Inflammatory macrophage (primary cell): ENCODE measurements at regions not wholly inside any gene's neighbourhood (a gene's known extent, or its start where the extent isn't known, plus 50 kb on each side); places are given as distances from the start of the nearest gene placed in this dataset.
"Not testable (repeated sequence)": the region's sequence is repeated elsewhere in the genome, so short reads cannot be mapped to it uniquely, and the experiment has no call there.

Experiments used
- DNase-seq, 2 donors: peaks; one replicate each; pipeline ENCODE4 v3.0.0-alpha.2; 2020 to 2022

- no peak for DNase-seq
These were observed 100.9 kb downstream of the CD83 start for GRCh38 chr6:14218519-14218800.

GRCh38 chr6:14221564-14222279 lies 104.2 kb downstream of the CD83 start:
- no peak for DNase-seq

GRCh38 chr6:14222956-14223355 lies 105.4 kb downstream of the CD83 start:
- DNase-seq = no peak

DNA sequence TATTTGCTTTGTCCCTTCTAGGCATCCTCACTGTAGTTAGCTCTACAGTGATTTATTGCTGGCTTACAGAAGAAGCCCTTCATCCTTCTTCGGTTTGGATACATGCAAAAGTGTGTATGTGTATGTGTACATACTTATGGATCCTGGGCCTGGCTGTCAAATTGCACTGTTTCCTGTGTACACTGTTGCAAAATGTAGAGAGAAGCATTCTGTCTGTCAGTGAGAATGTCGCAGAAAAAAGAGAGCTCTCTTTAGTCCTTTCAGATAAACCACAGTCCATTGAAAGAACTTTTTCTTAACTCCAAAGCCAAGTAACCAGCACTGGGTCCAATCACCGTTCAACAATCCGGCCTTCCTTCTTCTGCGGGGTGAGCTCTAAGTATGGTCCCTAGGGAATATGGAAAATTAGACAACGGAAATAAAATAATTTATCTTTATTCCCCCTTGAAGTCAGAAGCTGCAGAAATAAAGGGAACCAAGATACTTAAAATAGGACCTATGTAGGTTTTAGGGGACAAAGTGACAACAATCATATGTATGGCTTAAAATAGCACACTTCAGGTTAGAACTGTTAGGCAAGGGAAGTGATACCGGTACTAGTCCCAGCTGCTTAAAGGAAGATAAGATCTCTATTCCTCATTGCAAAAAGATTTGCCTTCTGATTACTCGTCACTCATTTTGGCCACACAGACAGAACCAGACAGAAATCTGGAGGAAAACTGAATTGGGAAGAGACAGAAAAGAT lies 107.0 kb downstream of the CD83 start:
- no peak for DNase-seq

- DNase-seq = no peak
These were observed 108.6 kb downstream of the CD83 start for GRCh38 chr6:14226051-14226660.

GRCh38 chr6:14228571-14228970 lies 111.0 kb downstream of the CD83 start:
- no peak for DNase-seq

DNA sequence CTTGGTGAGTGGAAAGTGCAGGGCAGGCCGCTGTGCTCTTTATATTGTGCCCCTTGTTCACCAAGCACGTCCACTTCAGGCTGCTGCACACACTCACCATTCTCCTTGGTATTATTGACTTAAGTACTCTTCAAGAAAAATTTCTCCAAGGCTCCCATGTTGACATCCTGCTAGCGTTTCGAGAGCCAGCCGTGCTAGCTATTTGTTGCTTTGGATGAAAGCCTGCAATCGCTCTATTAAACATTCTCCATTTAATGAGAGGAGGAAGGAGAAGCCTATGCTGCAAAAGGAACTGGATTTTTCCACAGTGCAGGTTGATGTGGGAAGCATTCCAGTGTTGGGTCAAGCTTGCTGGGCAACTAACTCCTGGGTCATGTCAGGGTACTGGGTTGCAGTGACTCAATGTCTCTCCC lies 113.5 kb downstream of the CD83 start:
- DNase-seq = no peak

GRCh38 chr6:14231501-14232280 lies 114.1 kb downstream of the CD83 start:
- DNase-seq = no peak

- DNase-seq = no peak
These were observed 115.3 kb downstream of the CD83 start for GRCh38 chr6:14232889-14233288.

DNA sequence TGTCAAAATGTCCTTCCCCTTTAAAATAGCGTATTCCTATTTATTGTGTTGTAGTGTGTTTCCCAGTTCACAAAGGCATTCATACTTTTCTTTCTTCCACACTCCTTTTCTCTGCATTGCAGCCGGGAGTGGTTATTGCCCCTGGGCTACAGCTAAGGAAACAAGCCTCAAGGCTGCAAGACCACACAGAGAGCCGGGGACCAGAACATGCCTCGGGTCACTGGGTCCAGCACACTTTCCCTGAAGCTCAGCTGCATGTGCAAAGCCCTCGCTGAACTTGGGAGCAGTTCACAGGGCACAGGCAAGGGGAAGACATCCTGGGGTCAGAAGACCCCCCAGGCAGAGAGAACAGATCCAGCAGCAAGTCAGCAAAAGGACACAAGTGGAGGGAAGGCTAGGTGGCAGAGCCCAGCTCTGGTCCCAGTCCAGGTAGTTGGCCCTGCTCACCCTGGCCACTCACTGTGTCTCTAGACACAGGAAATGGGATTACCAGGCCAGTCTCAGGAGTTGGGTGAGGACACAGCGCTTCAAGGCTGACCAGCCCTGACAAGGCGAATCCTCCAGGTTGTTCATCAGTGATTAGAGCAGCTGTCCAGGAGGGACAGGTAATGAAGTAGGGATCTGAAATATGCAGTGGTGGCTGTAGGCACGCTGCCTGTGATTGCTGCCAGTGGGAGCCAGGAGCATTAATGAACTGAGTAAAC lies 118.2 kb downstream of the CD83 start:
- no peak for DNase-seq

DNA sequence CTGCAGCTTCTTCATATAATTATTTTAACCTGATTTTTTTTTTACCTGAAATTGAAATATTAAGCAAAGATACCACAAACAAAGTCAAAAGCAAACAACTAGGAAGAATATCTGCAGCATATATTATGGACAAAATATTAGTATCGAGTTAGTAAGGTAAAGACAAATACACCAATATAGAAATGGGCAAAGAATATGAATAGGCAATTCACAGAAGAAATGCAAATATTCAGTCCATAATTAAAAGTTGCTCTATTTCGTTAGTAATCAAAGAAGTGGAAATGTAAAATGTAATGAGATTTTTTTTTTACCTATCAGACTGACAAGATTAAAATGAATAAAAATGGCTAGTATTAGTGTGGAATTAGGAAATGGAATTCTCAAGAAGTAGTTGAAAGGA lies 121.5 kb downstream of the CD83 start:
- DNase-seq = no peak

DNA sequence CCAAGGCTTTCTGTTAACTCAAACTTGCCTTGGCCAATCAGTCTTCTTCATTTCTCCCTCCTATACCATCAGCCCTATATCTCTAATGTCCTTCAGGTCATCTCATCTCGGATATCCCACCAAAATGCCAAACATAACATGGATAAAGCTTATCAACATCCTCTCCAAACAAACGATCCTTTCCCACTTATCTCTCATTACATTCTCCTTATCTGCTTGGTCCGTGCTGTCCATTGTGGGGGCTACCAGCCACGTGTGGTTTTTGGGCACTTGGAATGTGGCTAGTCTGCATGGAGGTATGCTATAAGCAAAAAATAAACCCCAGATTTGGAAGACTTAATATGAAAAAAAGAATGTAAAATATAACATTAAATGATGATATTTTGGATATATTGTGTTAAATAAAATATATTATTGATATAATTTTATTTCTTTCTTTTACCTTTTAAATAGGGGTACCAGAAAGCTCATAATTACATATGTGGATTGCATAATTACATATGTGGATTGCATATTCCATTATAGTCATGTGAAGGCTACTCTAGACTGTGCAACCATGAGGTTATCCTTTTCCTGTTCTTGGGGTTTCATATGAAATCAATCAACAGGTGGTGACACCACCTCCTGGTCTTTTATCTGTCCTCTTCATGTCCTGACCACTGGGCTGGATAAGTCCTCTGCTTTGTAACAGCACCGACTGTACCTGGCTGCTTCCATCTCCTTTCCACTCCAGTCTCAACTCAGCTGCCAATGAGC lies 123.0 kb downstream of the CD83 start:
- no peak for DNase-seq

DNA sequence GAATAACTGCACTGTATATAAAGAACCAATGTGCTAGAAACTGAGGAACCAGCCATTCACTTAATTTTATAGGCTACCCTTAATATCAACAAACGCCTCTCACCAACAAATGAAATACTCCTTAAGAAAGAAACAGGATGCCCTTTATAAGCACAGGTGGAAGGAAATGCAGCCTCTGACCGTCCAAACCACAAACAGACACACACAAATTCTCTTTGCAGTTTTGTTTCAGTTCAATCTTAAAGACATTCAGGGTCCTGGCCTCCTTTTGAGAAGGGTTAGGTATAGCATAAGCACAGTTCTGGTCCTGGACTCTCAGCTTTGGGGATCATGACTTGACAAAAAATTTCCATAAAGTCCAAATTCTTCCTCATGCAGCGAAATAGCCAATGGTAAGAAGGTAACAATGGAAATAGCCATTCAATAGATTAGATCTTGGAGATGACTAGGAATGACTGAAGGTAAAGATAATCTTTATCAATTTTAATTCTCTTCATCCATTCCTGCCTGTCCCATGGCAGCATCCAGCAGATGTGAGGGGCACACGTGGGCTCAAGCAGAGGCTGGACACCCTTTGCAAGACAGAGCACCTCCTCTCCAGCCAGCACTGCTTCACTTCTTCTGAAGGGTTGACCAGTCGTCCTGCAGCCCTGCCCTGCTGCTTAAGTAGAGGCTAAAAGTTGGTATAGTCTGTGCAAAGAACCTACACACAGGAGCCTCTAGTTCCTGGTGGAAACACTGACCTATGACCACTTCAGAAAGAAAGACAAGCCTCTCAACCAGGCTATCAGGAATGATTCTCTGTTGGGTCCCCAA lies 123.9 kb downstream of the CD83 start:
- no peak for DNase-seq

GRCh38 chr6:14242912-14243311 lies 125.3 kb downstream of the CD83 start:
- not testable (repeated sequence) for DNase-seq

DNA sequence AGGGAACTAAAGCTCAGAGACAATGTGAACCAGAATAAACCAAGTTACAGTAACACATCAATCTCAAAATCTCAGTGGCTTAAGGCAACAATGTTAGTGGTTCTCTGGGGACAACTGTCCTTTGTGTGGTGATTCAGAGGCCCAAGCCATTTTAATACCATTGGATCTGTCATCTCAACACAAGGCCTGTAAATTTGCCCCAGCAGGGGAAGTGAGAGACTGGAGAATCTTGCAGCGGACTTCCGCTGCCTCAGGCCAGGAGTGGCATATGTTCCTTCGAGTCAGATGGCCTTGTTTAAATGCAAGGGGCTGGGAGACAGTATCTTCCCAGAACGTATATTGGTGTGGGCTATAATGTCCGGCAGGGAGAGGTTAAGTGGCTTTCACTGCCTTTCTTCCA lies 126.0 kb downstream of the CD83 start:
- DNase-seq = no peak

DNA sequence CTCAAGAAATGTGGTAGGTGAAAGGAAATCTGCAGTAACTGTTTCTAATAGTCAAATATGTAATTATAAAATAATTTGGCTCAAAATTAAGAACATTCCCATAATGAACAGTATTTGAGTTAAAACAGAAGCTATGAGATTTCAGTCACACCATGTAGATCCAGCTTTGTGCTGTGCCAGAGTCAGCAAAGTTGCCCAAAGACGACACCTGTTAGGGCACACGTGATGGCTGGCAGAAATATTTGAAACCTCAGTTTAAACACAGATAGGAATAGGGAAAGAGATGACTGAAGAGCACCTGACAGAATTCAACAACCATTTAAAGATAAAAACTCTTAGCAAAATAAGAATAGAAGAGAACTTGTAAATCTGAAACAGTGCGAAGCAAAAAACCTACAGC lies 129.3 kb downstream of the CD83 start:
- no peak for DNase-seq

DNA sequence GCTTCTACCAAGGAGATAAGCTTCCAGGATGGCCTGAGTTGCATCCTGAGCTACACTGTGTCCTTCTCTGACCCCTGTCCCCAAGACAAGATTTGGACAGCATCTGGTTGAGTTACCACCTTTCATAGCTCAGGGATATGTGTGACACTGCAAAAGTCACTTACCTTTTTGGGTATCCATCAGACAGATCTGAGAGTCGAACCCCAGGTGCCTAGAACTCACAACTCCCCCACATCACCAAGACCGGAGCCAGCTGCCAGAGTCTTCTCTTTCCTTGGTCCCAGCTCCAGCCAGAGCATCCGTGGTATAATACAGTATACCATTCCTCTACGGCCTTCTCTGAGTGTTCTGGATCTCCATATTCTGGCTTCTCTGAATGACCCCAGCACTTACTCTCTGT lies 133.0 kb downstream of the CD83 start:
- DNase-seq = no peak

DNA sequence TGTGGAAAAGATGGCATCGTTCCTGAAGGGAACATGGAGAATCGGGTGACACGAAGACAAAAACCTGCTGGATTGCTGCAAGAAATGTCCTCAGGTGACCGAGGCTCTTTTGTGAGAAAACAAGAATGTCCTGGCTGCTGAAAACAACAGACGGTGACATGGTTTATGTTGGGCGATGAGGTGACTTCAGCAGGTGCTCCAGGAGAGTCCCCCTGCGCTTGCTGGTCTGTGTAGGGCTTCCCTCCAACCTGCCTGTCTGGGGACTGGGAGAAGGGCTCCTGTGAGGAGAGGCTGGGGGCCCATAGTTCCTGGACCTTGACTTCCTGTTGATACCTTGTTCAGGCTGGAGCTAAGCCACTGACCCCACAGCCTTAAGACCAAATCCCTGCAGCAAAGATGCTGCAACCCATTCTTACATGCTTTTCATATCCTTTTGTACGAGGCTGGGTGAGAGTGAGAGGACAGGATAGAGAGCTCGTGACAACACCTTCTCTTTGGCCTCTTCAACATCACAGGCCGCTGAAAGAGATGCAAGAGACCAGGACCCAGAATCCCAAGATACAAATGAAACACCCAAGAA lies 134.8 kb downstream of the CD83 start:
- no peak for DNase-seq

DNA sequence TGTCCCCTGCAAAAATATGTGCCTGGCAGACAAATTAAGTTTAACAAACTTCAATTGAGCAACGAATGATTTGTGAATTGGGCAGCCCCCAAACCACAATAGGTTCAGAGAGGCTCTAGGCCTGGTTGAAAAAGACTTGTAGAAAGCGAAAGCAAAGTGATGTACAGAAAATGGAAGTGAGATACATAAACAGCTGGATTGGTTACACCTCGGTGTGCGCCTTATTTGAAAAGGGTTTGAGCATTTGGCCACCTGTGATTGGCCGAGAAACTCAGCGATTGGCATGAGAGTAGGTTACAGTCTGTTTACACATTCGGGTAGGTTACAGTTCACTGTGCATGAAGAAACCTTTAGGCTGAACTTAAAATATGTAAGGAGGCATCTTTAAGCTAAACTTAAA lies 136.9 kb downstream of the CD83 start:
- DNase-seq = no peak

- no peak for DNase-seq
These were observed 138.3 kb downstream of the CD83 start for GRCh38 chr6:14255916-14256315.

DNA sequence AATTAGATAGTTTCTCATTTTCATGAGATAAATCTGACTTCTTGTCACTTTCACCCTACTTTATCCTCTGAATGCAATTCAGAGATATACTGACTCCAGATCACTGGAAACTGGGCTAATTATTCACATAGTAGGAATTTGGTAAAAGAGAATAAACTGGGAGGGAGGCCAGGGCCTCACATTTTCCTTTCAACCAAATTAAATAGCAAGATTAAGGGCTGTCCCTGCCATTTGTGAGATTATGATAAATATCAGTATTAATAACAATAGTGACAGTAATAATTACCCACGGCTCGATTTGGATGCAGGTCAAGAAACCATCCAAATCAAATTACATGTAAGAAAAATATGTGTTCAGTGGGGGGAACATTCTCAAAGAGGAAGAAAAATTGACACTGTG lies 140.5 kb downstream of the CD83 start:
- DNase-seq = no peak
